ENCODE measurements at regions not wholly inside any gene's neighbourhood (a gene's known extent, or its start where the extent isn't known, plus 50 kb on each side); places are given as distances from the start of the nearest gene placed in this dataset.
"Not testable (repeated sequence)": the region's sequence is repeated elsewhere in the genome, so short reads cannot be mapped to it uniquely, and the experiment has no call there.

- not testable (repeated sequence) for TF ChIP-seq POLR2A (IDR thresholded peaks at IDR 0.05; ENCODE audit: extremely low read depth, insufficient read length); MYC (IDR thresholded peaks at IDR 0.05; ENCODE audit: low read depth, low read length); MAX (IDR thresholded peaks at IDR 0.05; ENCODE audit: low read depth, low read length)
- TF ChIP-seq, protein P1, sequence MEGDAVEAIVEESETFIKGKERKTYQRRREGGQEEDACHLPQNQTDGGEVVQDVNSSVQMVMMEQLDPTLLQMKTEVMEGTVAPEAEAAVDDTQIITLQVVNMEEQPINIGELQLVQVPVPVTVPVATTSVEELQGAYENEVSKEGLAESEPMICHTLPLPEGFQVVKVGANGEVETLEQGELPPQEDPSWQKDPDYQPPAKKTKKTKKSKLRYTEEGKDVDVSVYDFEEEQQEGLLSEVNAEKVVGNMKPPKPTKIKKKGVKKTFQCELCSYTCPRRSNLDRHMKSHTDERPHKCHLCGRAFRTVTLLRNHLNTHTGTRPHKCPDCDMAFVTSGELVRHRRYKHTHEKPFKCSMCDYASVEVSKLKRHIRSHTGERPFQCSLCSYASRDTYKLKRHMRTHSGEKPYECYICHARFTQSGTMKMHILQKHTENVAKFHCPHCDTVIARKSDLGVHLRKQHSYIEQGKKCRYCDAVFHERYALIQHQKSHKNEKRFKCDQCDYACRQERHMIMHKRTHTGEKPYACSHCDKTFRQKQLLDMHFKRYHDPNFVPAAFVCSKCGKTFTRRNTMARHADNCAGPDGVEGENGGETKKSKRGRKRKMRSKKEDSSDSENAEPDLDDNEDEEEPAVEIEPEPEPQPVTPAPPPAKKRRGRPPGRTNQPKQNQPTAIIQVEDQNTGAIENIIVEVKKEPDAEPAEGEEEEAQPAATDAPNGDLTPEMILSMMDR (IDR thresholded peaks at IDR 0.05; ENCODE audit: low read depth, low read length), result not testable (repeated sequence)
These were observed 87.0 kb downstream of the POTEG start for GRCh38 chr14:19347112-19347511.
